ENCODE measurements at regions not wholly inside any gene's neighbourhood (a gene's known extent, or its start where the extent isn't known, plus 50 kb on each side); places are given as distances from the start of the nearest gene placed in this dataset.
"Not testable (repeated sequence)": the region's sequence is repeated elsewhere in the genome, so short reads cannot be mapped to it uniquely, and the experiment has no call there.

DNA sequence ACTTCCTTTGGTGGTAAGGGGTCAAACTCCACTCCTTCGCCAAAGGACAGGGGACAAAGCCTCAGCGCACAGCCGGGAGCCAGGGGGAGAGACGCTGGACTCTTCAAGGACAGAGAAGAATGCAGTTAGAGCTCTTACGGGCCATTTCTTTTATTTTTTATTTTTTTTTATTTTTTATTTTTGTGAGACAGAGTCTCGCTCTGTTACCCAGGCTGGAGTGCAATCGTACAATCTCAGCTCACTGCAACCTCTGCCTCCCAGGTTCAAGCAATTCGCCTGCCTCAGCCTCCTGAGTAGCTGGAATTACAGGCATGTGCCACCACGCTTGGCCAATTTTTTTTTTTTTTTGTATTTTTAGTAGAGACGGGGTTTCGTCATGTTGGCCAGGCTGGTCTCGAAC lies 93.2 kb upstream of the RPH3AL start, which contains the start of gene RFLNB:
RFLNB (minus strand) TSS at position 101 of the 400 bp plus-strand sequence.
- DNase-seq (ENCODE audit: low spot score) = not testable (repeated sequence)

- no peak for DNase-seq (ENCODE audit: low spot score)
Measured at GRCh38 chr17:444879-445454, 92.4 kb upstream of the RPH3AL start.

GRCh38 chr17:443109-443508 lies 90.5 kb upstream of the RPH3AL start:
- no peak for DNase-seq (ENCODE audit: low spot score)

- DNase-seq (ENCODE audit: low spot score) = no peak
Measured at GRCh38 chr17:441155-441950, 88.7 kb upstream of the RPH3AL start.

DNA sequence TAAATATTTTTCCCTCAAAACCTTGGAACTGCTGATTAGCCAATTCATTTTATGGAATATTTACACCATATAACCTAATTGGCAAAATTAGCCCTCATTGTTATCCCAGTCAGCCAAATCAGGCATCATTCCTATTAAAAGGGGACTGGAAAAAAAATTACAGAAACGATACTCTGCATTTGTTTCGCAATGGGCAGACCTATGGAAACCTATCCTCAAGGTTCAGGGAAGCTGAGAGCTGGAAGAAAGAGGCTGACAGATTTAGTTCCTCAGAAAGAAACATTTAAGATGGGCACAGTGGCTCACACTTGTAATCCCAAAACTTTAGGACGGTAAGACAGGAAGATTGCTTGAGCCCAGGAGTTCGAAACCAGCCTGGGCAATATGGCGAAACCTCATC lies 85.6 kb upstream of the RPH3AL start:
- DNase-seq (ENCODE audit: low spot score) = no peak

DNA sequence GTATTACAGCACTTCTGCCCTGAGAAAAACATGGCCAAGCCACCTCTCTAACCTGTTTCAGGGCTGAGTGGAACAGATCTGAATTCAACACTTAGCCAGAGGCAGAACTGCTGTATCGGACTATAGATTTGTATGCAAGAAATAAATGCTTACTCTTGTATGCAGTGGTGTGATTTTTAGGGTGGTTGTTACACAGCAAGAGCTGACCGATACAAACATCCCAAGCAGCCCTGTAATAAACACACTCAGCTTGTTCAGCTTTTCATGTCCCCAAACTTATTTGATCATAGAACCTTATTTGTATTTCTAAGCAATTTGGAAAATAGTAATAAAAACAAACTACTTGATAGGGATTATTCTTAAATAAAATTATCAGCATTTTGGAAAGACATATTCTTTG lies 84.9 kb upstream of the RPH3AL start:
- no peak for DNase-seq (ENCODE audit: low spot score)

DNA sequence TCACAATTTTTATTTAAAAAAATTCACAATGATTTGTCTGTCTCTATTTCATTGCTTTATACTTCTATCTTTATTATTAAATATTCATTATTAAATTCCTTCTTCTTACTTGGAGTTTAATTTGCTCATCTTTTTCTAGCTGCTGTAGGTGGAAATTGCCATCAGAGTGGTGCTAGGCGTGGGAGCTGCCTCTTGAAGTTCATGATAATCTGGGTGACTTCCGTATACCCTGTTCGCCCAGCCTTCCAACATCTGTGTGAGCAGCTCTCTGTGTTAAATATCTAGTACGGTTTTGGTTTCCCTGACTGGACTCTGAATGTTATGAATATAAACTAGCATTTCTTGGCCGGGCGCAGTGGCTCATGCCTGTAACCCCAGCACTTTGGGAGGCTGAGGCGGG lies 84.0 kb upstream of the RPH3AL start:
- DNase-seq (ENCODE audit: low spot score) = no peak

GRCh38 chr17:432471-432870 lies 79.9 kb upstream of the RPH3AL start:
- DNase-seq (ENCODE audit: low spot score) = not testable (repeated sequence)

- DNase-seq (ENCODE audit: low spot score) = no peak
Measured at GRCh38 chr17:431494-431893, 78.9 kb upstream of the RPH3AL start.

DNA sequence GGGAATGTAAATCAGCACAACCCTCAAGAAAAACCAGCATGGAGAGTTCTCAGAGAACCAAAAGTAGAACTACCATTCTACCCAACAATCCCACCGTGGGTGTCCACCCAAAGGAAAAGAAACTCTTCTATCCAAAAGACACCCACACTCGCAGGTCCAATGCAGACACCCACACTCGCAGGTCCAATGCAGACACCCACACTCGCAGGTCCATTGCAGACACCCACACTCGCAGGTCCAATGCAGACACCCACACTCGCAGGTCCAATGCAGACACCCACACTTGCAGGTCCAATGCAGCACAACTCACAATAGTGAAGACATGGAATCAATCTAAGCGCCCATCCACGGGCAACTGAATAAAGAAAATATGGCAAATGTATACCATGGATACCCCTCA lies 77.0 kb upstream of the RPH3AL start:
- no peak for DNase-seq (ENCODE audit: low spot score)

DNA sequence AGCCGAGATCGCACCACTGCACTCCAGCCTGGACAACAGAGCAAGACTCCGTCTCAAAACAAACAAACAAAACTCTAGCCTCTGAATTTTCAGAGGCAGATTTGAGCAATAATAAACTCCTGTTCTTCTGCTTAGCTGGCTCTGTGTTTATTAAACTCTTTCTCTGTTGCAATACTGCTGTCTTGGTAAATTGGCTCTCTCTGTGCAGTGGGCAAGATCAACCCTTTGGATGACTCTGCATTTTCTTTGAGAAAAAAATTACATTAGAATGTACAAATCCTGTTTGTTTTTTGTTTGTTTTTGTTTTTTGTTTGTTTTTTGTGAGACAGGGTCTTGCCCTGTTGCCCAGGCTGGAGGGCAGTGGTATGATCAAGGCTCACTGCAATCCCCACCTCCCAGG lies 75.8 kb upstream of the RPH3AL start:
- DNase-seq (ENCODE audit: low spot score) = no peak

- DNase-seq (ENCODE audit: low spot score) = no peak
Measured at GRCh38 chr17:427891-428290, 75.3 kb upstream of the RPH3AL start.

DNA sequence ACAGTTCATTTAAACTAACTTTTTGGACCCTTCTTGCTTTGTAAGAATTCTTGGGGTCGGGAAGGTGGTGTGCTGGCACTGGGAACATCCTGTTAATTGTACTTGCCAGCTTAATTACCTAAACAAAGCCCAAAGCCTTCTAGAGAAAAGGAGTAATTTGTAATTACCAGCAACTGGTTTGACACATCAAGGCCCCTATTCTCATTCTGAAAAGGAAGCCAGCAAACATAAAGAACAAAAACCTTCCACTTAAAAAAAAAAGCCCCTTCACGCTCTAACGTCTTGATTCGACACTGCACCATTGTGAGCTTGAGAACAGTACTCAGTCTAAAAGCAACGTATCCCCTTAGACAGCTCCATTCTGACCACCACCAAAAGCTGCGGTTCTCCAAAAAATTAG lies 74.7 kb upstream of the RPH3AL start:
- no peak for DNase-seq (ENCODE audit: low spot score)

GRCh38 chr17:422196-422930 lies 69.8 kb upstream of the RPH3AL start:
- DNase-seq (ENCODE audit: low spot score) = no peak

DNA sequence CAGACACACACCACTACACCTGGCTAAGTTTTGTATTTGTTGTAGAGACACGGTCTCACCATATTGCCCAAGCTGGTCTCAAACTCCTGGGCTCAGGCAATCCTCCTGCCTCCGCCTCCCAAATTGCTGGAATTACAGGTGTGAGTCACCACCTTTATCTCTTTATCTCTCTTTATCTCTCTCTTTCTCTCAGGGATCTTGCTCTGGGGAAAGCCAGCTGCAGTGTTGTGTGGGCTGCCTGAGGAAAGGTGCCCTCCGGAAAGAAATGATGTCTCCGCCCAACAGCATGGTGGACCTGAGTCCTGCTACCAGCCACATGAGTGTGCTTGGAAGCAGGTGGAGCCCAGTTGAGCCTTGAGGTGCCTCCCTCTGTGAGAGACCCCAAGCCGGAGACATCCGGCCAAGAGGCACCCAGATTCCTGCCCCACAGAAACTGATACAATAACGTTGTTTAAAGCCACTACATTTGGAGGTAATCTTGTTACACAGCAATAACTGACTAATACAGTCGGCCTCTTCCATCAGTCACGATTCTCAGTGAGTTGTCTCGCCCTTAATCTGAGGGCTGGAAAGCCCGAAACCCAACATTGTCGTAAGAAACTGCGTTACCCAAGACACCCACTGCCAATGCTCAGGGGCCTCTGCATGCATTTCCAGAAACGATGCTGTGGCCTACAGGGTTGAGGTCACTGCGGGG lies 68.0 kb upstream of the RPH3AL start:
- DNase-seq (ENCODE audit: low spot score) = no peak

GRCh38 chr17:419073-419735 lies 66.6 kb upstream of the RPH3AL start:
- DNase-seq (ENCODE audit: low spot score) = no peak

GRCh38 chr17:418421-418751 lies 65.8 kb upstream of the RPH3AL start:
- DNase-seq (ENCODE audit: low spot score) = no peak

- DNase-seq (ENCODE audit: low spot score) = no peak
Measured at GRCh38 chr17:417691-418420, 65.2 kb upstream of the RPH3AL start.

GRCh38 chr17:416293-417206 lies 63.9 kb upstream of the RPH3AL start:
- no peak for DNase-seq (ENCODE audit: low spot score)

DNA sequence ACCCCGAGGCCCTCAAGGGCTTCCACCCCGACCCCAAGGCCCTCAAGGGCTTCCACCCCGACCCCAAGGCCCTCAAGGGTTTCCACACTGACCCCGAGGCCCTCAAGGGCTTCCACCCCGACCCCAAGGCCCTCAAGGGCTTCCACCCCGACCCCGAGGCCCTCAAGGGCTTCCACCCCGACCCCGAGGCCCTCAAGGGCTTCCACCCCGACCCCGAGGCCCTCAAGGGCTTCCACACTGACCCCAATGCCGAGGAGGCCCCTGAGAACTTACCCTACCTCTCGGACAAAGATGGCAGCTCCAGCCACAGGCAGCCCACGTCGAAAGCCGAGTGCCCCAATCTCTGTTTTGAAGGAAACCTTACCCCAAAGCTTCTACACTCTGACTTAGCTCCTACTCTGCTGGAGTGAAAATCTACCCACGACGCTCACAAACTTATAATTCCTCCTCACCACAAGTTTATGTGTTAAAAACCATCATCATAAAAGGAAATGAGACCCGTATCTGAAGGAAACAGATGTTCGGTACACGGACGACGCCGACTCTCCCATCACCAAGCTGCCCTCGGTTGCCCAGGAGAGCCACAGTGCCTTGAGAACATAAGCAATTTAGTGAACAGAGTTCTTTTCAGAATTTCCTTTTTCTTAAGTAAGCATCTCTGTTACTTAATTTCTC lies 61.2 kb upstream of the RPH3AL start:
- DNase-seq (ENCODE audit: low spot score) = no peak

Measured in cerebellar cortex (tissue), 1 donor.